ENCODE measurements at regions not wholly inside any gene's neighbourhood (a gene's known extent, or its start where the extent isn't known, plus 50 kb on each side); places are given as distances from the start of the nearest gene placed in this dataset.

GRCh38 chr14:101004954-101005353 is 101.4 kb upstream of the RTL1 start:
- no peak for DNase-seq

GRCh38 chr14:101005447-101005846 is 101.9 kb upstream of the RTL1 start:
- no peak for DNase-seq

GRCh38 chr14:101006008-101006407 is 102.5 kb upstream of the RTL1 start:
- DNase-seq = no peak

GRCh38 chr14:101007004-101007614 is 103.6 kb upstream of the RTL1 start:
- DNase-seq = no peak

- no peak for DNase-seq
Measured at GRCh38 chr14:101007765-101008164, 104.2 kb upstream of the RTL1 start.

GRCh38 chr14:101008196-101008595 is 104.7 kb upstream of the RTL1 start:
- DNase-seq = no peak

GRCh38 chr14:101008631-101009336 is 105.3 kb upstream of the RTL1 start:
- no peak for DNase-seq

- DNase-seq = no peak
Measured at GRCh38 chr14:101009531-101009930, 106.0 kb upstream of the RTL1 start.

- DNase-seq = no peak
Measured at GRCh38 chr14:101010293-101010692, 106.8 kb upstream of the RTL1 start.

- no peak for DNase-seq
Measured at GRCh38 chr14:101010835-101011234, 107.3 kb upstream of the RTL1 start.

GRCh38 chr14:101017209-101017608 is 113.7 kb upstream of the RTL1 start:
- DNase-seq = no peak

- no peak for DNase-seq
Measured at GRCh38 chr14:101017806-101018560, 114.5 kb upstream of the RTL1 start.

GRCh38 chr14:101018561-101019290 is 115.2 kb upstream of the RTL1 start:
- no peak for DNase-seq

GRCh38 chr14:101019541-101019940 is 116.0 kb upstream of the RTL1 start:
- DNase-seq = no peak

- no peak for DNase-seq
Measured at GRCh38 chr14:101019990-101020710, 116.6 kb upstream of the RTL1 start.

GRCh38 chr14:101020834-101021370 is 117.4 kb upstream of the RTL1 start:
- no peak for DNase-seq

GRCh38 chr14:101022121-101022520 is 118.6 kb upstream of the RTL1 start:
- DNase-seq = no peak

- DNase-seq = no peak
Measured at GRCh38 chr14:101022916-101023435, 119.5 kb upstream of the RTL1 start.

- no peak for DNase-seq
Measured at GRCh38 chr14:101024686-101025085, 121.2 kb upstream of the RTL1 start.

- no peak for DNase-seq
Measured at GRCh38 chr14:101025131-101025530, 121.6 kb upstream of the RTL1 start.

- DNase-seq = no peak
Measured at GRCh38 chr14:101025696-101026095, 122.2 kb upstream of the RTL1 start.

GRCh38 chr14:101026341-101026740 is 122.8 kb upstream of the RTL1 start:
- no peak for DNase-seq
